NCI-H510A treated with DMSO at 0.1 percent for 48 hours (cell line): ENCODE measurements at regions not wholly inside any gene's neighbourhood (a gene's known extent, or its start where the extent isn't known, plus 50 kb on each side); places are given as distances from the start of the nearest gene placed in this dataset.

Experiments used
- DNase-seq: peaks from one replicate; lab custom pipeline; 2025; lab: John Stamatoyannopoulos, UW

DNA sequence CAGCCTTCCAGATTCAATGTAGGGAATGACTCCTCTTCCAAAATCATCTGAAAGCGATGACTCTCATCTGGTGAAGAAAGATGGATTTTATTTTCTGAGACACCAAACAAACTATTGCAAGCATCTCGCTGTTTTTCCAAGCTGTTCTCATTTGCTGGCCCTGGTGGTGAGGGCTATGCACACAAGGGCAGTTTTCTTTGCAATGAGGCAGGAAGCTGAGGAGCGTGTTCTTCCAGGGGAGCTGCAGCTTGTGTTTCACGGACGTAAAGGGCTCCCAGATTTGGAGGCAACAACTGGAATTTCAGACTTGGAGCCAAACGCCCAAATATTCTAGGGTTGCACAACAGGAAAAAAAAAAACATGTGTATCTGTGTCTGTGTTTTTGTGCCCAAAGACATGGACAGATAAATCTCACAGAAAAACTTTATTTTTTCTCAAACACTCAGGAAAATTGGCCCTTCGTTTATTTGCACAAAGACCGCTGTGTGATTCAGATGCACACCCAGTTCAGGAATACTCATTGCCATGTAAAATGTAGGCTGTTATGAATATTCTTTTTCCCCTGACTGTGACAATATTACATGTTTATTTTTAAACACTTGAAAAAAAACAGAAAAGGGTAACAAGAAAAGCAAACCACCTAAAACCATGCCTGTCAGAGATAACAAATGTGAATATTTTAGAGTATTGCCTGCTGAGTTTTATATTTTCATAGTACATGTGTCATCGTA, 151.3 kb downstream of the GAS1 start:
- DNase-seq, result no peak

DNA sequence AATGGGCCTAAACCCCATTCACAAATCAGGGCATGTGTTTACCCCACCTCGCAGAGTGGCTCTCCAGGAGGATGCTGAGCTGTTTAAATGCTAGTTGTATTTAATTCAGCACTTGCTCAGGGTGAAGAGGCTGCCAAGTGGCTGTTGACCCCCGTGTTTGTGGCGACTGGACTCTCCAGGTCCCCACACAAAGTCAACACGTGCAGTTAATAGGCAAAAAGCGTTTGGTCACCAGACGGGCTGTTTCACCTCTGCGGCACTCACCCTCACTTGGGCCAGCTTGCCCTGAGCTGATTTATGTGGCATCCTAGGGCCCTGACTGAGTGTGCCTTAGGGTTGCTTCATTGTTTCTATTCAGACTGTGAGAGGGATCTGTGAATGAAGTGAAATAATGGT, 152.3 kb downstream of the GAS1 start:
- DNase-seq, result no peak

DNA sequence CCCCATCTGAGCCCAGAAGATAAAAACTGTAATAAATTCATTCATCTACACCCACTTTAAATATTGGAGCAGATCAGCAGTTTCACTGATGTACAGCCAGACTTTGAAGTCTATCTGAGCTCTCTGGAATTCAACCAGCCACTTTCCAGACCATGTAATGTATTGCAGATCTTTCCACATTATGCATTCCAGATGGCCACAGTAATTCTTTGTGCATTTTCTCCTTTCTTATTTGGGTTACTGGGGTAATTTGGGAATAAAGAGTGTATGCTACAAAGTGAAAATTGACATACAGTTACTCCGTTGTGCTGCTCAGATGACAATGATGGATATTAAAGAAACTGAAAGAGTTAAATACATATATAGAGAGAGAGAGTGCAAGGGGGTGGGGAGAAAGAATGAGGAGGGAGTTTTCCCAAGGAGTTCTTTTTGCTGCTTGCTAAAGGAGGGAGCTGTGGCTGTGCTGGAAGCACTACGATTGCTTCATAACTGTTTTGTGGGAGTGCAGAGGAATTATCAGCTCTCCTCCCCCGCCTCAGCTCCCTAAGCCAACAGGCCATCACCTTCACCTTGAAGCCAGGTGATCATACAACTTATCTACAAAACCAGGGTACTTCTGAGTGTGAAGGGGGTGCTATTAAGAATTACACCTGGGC, 152.8 kb downstream of the GAS1 start:
- DNase-seq, result no peak

DNA sequence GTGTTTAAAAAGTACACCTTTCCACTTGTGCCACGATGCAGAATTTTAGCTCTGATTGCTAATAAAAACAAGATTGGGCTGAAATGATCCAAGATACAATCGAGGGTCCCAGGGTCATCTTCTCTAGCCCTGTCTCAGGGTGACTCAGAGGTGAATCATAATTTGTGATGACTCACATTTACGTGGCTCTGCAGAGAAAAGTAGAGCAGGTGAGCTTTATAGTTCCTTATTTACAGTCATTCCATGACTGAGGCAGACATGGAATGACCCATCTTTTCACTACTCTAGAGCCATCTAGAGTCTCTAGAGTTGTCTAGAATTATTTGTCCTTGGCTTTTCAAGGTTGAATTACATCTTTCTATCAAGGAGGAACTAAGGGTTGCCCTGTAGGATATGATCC, 155.2 kb downstream of the GAS1 start:
- no peak for DNase-seq

DNA sequence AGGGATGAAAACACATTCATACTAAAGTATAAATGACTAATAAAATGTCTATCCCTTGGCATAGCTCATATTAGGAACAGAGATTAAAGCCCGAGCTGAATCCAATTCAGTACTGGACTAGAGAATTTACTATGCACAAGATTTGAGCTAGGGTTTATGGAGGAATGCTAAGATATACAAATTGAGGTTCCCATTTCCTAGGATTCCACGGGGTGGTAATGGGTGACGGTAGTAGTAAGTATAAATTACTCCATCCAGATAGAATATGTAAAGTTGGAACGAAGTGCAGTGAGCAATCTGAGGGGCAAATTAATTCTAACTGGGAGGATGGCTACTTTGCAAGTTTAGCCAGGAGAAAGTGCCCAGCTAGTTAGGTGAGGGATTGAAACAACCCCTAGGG, 156.5 kb downstream of the GAS1 start:
- DNase-seq, result no peak

DNA sequence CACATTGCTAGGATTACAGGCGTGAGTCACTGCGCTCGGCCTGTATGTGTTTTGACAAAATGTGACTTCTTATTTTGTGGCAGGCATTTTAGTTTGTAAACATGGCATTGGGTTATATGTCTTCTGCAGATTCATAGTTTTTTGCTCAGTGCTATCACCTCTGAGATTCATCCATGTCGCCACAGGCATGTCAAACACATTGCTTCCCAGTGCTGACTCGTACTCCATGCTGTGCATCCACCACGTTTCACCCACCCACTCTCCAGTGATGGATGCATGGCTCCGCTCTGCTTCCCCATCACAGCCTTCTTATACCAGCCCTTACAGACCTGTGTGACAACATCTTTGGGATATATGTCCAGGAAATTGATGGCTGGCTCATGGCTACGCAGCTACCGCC, 158.8 kb downstream of the GAS1 start:
- no peak for DNase-seq

DNA sequence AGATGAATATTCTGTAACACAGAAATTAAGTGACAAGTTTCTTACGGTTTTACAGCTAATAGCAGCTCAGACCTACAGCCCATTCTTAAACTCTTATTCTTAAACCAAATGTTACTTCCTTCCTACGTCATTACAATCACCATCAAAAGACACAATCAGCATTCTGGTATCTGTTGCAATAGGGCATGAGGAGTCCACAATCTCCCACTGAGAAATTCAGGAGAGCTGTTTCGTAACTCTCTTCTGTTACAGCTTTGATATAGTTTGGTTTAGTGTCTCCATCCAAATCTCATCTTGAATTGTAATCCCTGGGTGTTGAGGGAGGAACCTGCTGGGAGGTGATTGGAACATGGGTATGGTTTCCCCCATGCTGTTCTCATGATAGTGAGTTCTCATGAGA, 163.4 kb downstream of the GAS1 start:
- no peak for DNase-seq

DNA sequence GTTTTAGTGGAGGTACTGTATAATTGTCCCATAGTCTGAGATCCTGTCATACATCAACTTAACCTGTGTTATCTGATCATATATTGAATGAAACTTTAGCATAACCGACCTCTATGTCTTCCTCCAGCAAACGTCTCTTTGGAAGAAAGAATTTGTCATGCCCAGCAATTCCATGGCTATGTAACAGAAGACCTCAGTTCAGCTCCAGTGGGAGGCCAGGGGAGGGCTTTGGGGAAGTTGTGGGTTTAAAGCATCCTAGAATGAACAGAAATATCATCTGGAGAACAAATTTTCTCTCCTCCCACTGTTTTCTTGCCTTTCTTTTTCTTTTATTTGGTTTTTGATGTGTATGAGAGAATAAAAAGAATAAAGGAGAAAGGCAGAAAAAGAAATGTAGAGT, 164.5 kb downstream of the GAS1 start:
- no peak for DNase-seq

DNA sequence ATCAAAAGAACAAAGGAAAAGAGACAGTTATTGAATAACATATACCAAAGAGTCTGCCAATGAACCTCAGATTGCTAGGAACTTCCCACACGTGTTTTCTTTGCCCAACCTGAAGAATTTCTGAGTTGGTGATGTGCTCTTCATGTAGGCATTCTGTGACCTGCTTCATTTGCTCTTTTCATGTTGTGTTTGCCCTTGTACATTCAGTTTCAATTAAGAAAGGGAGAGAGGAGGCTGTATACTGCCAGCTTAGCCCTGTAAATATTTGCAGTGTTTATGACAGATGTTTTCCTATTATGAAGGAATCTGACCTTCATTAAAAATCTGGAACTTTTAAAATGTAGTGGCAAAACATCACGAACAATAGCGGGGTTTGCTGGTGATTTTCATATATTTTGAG, 168.5 kb downstream of the GAS1 start:
- no peak for DNase-seq

DNA sequence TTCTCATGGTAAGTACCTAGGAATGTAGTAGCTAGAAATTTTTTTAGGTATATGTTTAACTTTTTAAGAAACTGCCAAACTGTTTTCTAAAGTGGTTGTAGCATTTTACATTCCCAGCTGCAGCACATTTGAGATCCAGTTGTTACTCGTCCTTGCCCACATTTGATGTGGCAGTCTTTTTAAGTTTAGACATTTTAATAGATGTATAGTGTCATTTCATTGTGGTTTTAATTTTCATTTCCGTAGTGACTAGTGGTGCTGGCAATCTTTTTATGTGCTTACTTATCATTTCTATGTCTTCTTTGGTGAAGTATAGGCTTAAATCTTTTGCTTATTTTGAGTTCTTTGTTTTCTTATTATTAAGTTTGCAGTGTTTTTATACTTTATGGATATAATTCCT, 171.6 kb downstream of the GAS1 start:
- DNase-seq, result no peak

DNA sequence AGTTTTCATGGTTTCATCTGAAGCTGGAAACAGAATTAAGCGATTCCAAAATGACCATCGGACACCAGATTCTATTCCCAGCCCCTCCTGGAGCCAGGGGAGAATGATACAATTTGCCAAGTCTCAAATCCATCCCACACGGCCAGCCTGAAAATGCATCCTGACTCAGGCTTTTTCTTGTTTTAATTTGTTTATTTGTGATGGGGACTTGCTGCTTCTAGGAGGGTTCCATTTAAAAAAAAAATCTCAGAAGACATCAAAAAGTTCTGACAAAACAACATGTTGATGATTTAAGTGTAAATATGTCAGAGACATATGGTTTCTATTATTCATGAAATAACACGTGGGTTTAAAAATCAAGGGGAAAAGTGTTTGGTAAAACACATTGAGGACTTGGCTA, 173.2 kb downstream of the GAS1 start:
- no peak for DNase-seq

DNA sequence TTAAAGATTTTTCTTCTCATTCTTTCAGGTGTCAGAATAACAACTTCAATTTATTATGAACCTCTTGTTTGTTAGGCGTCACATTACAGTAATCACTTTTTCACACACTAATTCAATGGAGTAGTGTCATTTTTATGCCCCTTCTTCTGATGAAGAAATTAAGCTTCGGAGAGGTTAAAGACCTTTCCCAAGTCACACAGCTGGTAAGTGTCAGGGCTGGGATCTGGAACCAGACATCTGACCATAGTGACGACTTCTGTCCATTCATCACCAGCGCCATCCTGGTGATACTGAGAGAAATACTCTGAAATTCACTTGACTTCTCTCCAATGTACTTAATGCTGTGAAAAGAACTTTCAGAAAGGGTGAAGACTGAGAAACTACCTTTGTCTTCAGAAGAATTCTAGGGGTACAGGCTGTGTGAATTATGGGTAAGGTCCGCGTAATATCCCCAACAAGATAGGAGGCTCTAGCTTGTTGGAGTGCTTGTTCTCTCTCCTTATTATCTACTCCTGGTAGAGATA, 173.8 kb downstream of the GAS1 start:
- no peak for DNase-seq

DNA sequence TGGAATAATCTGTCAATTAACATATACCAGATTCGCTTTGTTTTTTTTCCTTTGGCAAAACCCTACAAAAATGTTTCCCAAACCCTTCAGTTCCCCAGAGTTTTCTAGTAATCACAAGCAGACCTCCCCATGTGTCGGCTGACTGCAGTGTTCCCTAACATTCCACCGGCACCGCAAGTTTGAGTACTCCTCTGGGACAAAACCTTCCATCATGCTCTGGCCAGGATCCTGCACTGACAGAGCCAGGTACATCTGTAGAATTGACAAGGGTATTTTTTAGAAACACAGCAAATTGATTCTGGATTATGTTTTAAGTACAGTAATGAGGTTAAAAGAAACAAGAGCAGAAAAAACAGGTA, 174.7 kb downstream of the GAS1 start:
- no peak for DNase-seq

DNA sequence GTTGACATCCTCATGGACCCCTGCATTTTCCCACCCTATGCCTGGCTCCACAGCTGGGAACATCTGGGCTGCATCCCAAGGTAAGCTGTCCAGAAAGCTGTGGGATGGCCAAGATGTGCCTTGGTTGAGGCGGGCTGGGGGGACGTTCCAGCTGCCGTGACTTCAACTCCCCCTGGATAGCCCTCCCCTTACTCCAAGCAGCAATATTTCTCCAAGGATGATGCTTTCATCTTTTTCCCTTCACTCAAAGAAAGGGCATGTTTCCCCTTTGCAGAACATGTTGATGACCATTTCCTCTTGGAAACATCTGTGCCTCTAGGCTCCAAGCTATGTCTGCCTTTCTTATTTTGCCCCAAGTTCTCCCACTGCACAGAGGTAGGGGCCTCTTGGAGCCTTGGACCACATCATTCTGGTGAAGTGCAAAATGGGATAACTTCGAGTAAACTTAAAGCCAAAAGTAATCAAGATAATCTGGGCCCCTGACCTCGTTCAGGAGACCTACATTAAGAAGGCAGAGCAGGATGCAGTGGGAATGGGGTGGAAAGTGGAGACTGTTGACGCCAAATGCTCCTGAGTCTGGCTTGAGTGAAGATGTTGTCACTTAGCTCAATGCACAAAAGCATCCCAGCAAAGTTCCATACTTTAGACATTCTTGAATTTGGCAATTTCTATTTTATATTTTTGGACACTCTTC, 175.2 kb downstream of the GAS1 start:
- no peak for DNase-seq

DNA sequence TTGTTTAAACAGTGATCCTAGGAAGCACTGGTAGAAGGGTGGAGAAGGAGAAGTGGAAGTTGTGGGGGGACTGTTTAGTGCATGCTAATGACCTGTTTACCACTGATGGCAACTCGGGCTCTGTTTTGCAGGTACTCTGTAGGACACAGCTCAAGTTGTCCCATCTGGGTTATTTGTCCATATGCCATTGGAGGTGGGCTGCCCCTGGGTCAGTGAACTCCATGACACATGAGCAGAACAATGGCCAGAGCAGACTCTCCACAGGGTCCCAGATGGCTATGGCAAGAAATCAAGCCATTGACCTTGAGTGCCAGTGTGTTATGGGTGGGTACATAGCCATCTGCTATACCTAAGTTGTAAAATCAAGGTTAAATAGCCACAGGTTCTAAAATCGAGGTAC, 175.9 kb downstream of the GAS1 start:
- DNase-seq, result no peak

DNA sequence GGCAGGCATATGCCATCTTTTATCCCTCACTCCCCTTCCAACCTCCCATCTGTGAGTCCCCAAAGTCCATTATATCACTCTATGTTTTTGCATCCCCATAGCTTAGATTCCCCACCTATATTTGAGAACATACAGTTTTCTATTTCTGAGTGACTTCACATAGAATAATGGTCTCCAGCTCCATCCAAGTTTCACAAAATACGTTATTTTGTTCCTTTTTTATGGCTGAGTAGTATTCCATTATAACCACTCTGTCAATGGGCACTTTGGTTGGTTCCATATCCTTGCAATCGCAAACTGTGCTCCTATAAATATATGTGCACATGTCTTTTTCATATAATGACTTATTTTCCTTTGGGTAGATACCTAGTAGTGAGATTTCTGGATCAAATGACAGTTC, 178.6 kb downstream of the GAS1 start:
- DNase-seq, result no peak

DNA sequence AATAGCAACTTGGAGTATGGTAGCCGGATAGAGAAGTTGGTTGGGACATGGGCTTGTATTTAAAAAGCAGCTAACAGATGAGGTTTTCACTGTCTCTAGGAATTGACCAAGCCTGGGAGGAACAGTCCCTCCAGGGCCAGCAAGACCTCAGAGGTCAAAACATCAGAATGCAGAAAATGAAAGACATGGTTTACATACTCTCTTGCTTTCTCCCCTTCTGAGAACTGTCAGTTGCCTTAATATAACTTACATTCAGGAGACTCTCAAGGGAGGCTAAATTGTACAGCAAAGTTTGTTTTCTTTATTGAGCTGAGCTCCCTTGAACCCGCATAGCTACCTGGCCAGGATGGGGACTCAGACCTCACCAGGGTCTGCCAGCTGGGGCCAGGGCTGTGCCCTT, 179.3 kb downstream of the GAS1 start:
- no peak for DNase-seq

DNA sequence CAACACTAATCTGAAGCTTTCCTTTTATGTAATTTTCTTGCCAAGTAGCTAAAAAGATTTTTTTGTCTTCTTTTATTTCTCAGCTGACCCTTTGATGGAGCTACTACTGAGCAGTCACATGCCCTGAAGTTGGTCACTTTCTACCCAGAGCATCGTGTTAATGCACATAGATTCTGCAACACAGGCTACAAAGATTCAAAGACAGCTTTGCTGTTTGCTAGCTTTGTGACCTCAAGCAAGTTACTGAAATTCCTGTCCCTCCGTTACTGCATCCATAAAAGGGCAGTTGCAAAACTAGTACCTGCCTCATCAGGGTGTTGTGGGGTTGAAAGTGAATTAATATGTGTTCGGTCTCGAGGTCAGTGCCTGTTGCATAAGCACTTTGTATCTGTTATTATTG, 179.9 kb downstream of the GAS1 start:
- DNase-seq, result no peak

DNA sequence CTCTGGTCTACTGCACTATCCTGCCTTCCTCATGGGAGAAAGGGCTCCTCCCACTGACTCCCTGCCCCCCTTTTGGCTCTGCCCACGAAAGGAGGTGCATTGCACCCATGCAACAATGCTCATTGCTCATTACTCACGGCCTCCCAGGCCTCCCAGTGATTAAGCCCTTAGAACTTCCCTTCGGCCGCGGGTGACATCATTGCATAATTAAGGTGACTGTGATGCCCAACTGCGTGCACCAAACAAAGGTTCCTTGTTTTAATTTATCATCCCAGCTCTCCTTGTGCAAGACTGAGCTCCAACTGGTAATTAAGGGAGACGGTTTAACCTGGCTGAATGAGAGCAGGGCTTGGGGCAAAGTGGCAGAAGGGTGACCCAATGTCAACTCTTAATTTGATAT, 180.4 kb downstream of the GAS1 start:
- no peak for DNase-seq

DNA sequence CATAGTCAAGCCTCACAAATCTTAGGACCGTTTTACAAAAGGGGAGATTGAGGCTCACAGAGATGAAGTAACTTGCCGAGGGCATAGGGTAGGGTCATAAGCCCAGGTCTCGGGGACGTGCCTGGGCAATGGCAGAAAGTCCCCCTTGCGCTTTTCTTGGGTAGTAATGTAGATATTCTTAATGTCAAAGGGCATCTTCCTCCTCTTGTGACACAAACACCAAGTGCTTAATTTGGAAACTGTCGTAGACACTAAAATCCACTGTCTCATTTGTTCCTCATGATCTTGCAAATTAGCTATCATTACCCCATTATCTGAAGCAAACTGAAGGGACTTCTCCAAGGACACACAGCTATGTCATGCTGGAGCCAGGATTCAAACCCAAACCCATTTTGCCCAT, 180.8 kb downstream of the GAS1 start:
- no peak for DNase-seq

DNA sequence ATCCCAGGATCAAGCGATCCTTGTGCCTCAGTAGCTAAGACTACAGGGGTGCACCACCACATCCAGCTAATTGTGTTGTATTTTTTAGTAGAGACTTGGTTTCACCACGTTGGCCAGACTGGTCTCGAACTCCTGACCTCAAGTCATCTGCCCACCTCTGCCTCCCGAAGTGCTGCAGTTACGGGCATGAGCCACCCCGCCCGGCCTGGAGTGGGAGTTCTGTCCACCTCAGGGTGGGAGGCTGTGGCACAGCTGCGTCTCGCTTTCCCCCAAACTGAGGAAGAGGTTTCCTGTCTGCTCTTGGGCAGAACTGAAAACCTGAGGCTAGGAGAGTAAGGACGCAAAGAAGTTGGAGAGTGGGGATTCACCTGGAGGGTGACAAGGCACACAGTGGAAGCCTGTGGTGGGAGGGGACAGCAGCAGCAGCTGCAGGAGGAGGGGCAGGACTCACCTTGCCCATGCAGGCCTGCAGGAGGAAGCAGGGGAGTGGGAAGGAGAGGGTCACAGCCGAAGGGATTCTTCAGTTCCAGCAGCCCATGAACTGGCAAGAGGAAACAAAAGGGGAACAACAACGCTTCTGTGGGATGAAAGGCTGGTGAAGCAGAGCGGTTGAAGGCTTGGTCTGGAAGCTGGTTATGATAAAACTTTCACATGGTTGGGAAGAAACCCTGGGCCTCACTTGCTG, 181.4 kb downstream of the GAS1 start:
- no peak for DNase-seq

DNA sequence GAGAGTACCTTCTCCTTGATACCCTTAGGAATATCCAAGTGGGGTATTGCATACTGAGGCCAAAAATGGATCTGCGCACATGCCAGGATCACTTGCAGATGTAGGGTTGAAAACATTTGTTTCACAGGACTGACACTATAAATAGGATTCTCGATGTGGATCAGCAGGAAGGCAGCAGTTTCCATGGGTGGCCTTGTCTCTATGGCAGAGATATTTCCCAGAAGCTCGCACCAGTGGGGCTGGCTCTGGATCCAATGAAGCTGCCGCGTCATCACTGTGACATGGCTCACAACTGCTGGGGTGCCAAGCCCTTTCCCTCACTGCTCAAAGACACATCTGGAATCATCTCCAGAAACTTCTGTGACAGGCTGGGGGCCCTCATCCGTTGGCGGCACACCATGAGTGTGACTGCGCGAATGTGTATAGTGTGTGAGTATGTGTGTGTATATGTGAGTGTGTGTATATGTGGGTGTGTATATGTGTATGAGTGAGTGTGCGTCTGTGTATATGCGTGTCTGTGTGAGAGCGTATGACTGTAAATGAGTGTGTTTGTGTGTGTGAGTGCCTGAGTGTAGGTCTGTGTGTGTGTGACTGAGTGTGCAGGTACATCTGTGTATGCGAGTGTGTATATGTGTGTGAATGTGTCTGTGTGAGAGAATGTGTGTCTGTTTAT, 182.5 kb downstream of the GAS1 start:
- DNase-seq, result no peak
